Body of pancreas (tissue), 4 donors: ENCODE measurements at regions not wholly inside any gene's neighbourhood (a gene's known extent, or its start where the extent isn't known, plus 50 kb on each side); places are given as distances from the start of the nearest gene placed in this dataset.

Source experiments
- POLR2A ChIP-seq, 3 donors: fragments of 450-650 bp; IDR thresholded peaks; one replicate each; pipeline ENCODE4 v1.6.1; 2016; ENCODE audit warnings: antibody characterized with exemption in 3 of 3, mild to moderate bottlenecking in 2 of 3
- TF ChIP-seq, protein P1 (sequence below), 7 experiments: fragments of 450-650 bp in 4 of 7; fragments of 200-600 bp in 3 of 7; sonication (generic) in 3 of 7; IDR thresholded peaks; one replicate each; pipeline ENCODE4 v1.5.1; 2016 to 2019; ENCODE audit warnings: antibody characterized with exemption in 7 of 7

DNA sequence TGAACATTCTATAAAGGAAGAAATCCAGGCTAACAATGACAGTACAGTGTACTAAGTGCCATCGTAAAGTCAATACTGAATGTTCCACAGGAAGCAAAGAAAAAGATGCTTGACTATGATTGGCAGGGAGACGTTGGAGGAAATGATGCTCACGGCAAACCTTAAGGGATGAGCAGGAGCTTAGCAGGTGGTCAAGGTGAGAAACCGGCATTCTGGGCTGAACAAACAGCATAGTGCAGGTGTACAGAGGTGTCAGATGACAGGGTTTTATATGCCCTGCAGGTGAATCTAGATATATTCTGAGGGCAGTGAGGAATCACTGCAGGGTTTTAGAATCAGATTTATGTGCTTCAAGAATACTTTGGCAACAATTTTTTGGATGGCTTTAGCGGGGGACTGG, 85.3 kb upstream of the HEPHL1 start:
- no peak for TF ChIP-seq POLR2A (IDR thresholded peaks at IDR 0.05)
- TF ChIP-seq, protein P1, sequence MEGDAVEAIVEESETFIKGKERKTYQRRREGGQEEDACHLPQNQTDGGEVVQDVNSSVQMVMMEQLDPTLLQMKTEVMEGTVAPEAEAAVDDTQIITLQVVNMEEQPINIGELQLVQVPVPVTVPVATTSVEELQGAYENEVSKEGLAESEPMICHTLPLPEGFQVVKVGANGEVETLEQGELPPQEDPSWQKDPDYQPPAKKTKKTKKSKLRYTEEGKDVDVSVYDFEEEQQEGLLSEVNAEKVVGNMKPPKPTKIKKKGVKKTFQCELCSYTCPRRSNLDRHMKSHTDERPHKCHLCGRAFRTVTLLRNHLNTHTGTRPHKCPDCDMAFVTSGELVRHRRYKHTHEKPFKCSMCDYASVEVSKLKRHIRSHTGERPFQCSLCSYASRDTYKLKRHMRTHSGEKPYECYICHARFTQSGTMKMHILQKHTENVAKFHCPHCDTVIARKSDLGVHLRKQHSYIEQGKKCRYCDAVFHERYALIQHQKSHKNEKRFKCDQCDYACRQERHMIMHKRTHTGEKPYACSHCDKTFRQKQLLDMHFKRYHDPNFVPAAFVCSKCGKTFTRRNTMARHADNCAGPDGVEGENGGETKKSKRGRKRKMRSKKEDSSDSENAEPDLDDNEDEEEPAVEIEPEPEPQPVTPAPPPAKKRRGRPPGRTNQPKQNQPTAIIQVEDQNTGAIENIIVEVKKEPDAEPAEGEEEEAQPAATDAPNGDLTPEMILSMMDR (IDR thresholded peaks at IDR 0.05) = no peak
